ENCODE measurements at regions not wholly inside any gene's neighbourhood (a gene's known extent, or its start where the extent isn't known, plus 50 kb on each side); places are given as distances from the start of the nearest gene placed in this dataset.

DNA sequence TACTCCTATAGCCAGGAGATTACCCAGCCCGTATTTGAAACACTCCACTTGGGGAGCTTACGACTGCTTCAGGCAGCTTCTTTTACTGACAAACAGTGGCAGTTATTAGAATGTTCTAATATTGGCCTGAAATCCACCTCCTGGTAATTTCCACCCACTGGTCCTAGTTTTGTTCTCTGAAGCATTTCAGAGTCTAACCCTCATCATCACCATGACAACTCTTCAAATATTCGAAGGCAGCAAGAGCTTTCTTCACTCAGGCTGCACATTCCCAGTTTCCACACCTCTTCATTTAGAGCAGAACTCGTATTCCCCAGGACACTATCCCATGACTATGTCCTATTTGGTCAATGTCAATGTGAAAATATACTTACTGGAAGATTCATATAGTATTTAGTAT, 325.6 kb downstream of the UBE3D start:
- peaks cover 5% of the 10 kb centered on the region for H3K27me3 ChIP-seq (ENCODE audit: control insufficient read depth, insufficient read depth, low read length)
- H3K79me2 ChIP-seq (ENCODE audit: control insufficient read depth, insufficient read depth, low read length): no peaks in the 10 kb centered on the region
- H3K27ac ChIP-seq (ENCODE audit: insufficient read depth, low read length): no peak overlapping the region
- TF ChIP-seq EZH2 (IDR thresholded peaks at IDR 0.05; ENCODE audit: low read length, missing control alignments): no peak
- TF ChIP-seq, protein P1, sequence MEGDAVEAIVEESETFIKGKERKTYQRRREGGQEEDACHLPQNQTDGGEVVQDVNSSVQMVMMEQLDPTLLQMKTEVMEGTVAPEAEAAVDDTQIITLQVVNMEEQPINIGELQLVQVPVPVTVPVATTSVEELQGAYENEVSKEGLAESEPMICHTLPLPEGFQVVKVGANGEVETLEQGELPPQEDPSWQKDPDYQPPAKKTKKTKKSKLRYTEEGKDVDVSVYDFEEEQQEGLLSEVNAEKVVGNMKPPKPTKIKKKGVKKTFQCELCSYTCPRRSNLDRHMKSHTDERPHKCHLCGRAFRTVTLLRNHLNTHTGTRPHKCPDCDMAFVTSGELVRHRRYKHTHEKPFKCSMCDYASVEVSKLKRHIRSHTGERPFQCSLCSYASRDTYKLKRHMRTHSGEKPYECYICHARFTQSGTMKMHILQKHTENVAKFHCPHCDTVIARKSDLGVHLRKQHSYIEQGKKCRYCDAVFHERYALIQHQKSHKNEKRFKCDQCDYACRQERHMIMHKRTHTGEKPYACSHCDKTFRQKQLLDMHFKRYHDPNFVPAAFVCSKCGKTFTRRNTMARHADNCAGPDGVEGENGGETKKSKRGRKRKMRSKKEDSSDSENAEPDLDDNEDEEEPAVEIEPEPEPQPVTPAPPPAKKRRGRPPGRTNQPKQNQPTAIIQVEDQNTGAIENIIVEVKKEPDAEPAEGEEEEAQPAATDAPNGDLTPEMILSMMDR (conservative IDR thresholded peaks at IDR 0.05 in 1 of 2, IDR thresholded peaks at IDR 0.05 in 1 of 2; ENCODE audit: low read depth in 1 of 2, low read length in 2 of 2): no peak
- H3K36me3 ChIP-seq (ENCODE audit: control insufficient read depth, insufficient read depth, low read length): no peaks in the 10 kb centered on the region
- H3K9ac ChIP-seq (ENCODE audit: insufficient read depth, low read length): no peak overlapping the region
- H3K4me2 ChIP-seq (ENCODE audit: extremely low read depth, insufficient read depth, low read length): no peak overlapping the region
- H3K4me3 ChIP-seq (replicated peaks in 1 of 4; ENCODE audit: control extremely low read depth in 1 of 4, insufficient read depth in 1 of 4, low read depth in 3 of 4, low read length in 4 of 4): no peak overlapping the region
- DNase-seq (ENCODE audit: low read depth in 2 of 2): no peak
- H2AFZ ChIP-seq (ENCODE audit: low read length): no peak overlapping the region
- H4K20me1 ChIP-seq (ENCODE audit: control insufficient read depth, extremely low read depth, insufficient read depth, low read length): no peaks in the 10 kb centered on the region
- no peaks in the 10 kb centered on the region for H3K9me3 ChIP-seq (ENCODE audit: control insufficient read depth, insufficient read depth, low read depth, low read length)
- H3K4me1 ChIP-seq (ENCODE audit: control insufficient read depth, extremely low read depth, insufficient read depth, low read length): no peaks in the 10 kb centered on the region

DNA sequence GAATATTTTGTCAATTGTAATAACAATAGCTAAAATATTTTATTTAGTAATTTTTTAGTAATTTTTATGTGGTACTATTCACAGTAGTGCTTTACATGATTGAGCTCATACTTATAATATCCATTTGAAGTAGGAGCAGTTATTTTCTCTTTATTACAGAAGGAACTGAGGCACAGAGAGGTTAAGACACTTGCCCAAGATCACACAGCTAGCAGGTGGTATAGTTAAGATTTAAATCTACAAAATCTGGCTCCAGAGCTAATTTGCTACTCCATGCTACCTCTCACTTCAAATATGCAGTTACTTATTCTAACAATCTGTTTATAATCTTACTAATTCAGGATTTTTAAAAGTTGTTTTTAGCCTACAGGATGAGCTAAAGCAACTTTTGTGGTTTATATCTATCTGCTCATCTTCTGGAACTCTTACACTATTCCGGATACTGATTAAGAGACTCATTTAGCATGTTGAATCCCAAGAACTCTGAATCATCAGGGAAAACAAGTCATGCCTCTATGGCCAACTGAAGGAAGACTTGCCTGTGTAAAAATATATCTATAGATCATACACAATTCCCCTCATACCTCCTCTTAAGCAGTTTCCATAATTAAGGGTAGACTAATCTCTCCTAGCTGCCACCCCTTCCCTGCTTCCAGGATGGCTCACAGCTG, 324.2 kb downstream of the UBE3D start:
- no peaks in the 10 kb centered on the region for H3K4me1 ChIP-seq (ENCODE audit: control insufficient read depth, extremely low read depth, insufficient read depth, low read length)
- peak in 1 of 2 donors; percentile 19 for DNase-seq (ENCODE audit: low read depth in 2 of 2)
- no peak overlapping the region for H3K4me3 ChIP-seq (replicated peaks in 1 of 4; ENCODE audit: control extremely low read depth in 1 of 4, insufficient read depth in 1 of 4, low read depth in 3 of 4, low read length in 4 of 4)
- no peaks in the 10 kb centered on the region for H3K9me3 ChIP-seq (ENCODE audit: control insufficient read depth, insufficient read depth, low read depth, low read length)
- no peaks in the 10 kb centered on the region for H3K36me3 ChIP-seq (ENCODE audit: control insufficient read depth, insufficient read depth, low read length)
- H2AFZ ChIP-seq (ENCODE audit: low read length): no peak overlapping the region
- H3K9ac ChIP-seq (ENCODE audit: insufficient read depth, low read length): no peak overlapping the region
- no peak overlapping the region for H3K4me2 ChIP-seq (ENCODE audit: extremely low read depth, insufficient read depth, low read length)
- H3K79me2 ChIP-seq (ENCODE audit: control insufficient read depth, insufficient read depth, low read length): no peaks in the 10 kb centered on the region
- H4K20me1 ChIP-seq (ENCODE audit: control insufficient read depth, extremely low read depth, insufficient read depth, low read length): no peaks in the 10 kb centered on the region
- TF ChIP-seq EZH2 (IDR thresholded peaks at IDR 0.05; ENCODE audit: low read length, missing control alignments): no peak
- TF ChIP-seq, protein P1 (conservative IDR thresholded peaks at IDR 0.05 in 1 of 2, IDR thresholded peaks at IDR 0.05 in 1 of 2; ENCODE audit: low read depth in 1 of 2, low read length in 2 of 2): no peak
- peaks cover 5% of the 10 kb centered on the region for H3K27me3 ChIP-seq (ENCODE audit: control insufficient read depth, insufficient read depth, low read length)
- no peak overlapping the region for H3K27ac ChIP-seq (ENCODE audit: insufficient read depth, low read length)

DNA sequence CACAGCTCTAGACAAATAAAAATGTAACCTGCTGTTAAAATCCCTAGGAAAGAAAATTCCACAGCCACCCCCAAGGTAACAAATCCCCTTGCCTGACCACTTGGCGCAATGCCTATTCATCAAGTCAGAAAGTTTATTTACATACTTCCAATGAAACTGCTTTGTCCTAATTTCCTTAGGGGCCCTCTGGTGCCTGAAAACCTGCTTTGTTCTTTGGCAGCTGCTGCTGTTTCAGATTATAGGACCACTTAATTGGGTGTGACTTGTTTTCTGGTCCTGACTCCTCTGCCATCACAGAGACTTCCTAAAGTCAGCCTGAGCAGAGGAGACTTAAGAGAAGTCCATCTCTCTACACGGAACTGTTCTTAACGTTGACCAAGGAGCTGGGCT, 323.6 kb downstream of the UBE3D start:
- Histone ChIP-seq H3K9me3 (ENCODE audit: control insufficient read depth, insufficient read depth, low read depth, low read length) (no peaks in the 10 kb centered on the region), H3K27me3 (ENCODE audit: control insufficient read depth, insufficient read depth, low read length) (peaks cover 5% of the 10 kb centered on the region), H3K36me3 (ENCODE audit: control insufficient read depth, insufficient read depth, low read length) (no peaks in the 10 kb centered on the region), H2AFZ (ENCODE audit: low read length) (no peak overlapping the region), H4K20me1 (ENCODE audit: control insufficient read depth, extremely low read depth, insufficient read depth, low read length) (no peaks in the 10 kb centered on the region), H3K27ac (ENCODE audit: insufficient read depth, low read length) (no peak overlapping the region), H3K4me1 (ENCODE audit: control insufficient read depth, extremely low read depth, insufficient read depth, low read length) (no peaks in the 10 kb centered on the region), H3K4me2 (ENCODE audit: extremely low read depth, insufficient read depth, low read length) (no peak overlapping the region), H3K79me2 (ENCODE audit: control insufficient read depth, insufficient read depth, low read length) (no peaks in the 10 kb centered on the region), H3K4me3 (replicated peaks in 1 of 4; ENCODE audit: control extremely low read depth in 1 of 4, insufficient read depth in 1 of 4, low read depth in 3 of 4, low read length in 4 of 4) (no peak overlapping the region), H3K9ac (ENCODE audit: insufficient read depth, low read length) (no peak overlapping the region)
- TF ChIP-seq, protein P1 (conservative IDR thresholded peaks at IDR 0.05 in 1 of 2, IDR thresholded peaks at IDR 0.05 in 1 of 2; ENCODE audit: low read depth in 1 of 2, low read length in 2 of 2): no peak
- TF ChIP-seq EZH2 (IDR thresholded peaks at IDR 0.05; ENCODE audit: low read length, missing control alignments): no peak
- no peak for DNase-seq (ENCODE audit: low read depth in 2 of 2)

Measured in fibroblast of lung (primary cell).